K562 (cell line): ENCODE measurements at regions not wholly inside any gene's neighbourhood (a gene's known extent, or its start where the extent isn't known, plus 50 kb on each side); places are given as distances from the start of the nearest gene placed in this dataset. TPM values are rescaled to one million over a fixed set of nuclear protein-coding genes. Genes with fewer than 3 reads are reported as not detected.
A peak's percentile ranks its signal among the peaks of the same experiment; 100 is the strongest.

Experiments used
- ATAC-seq: fragments of 200-7000 bp; cut with Tn5 transposase; 3 replicates; pipeline ENCODE4 v1.9.1; 2020; ENCODE audit warnings: moderate library complexity
- BruUV-seq: library from RNA; stranded (reverse); fragments of 400-500 nt; replicated peaks from 2 replicates; lab custom pipeline; 2021; lab: Mats Ljungman, UMichigan
- CTCF ChIA-PET: fragments of 300-600 bp; formaldehyde crosslinking; extraction: SDS; loops from one replicate; lab custom pipeline; 2021; ENCODE audit warnings: low intra/inter-chr PET ratio; lab: Yijun Ruan, JAX
- POLR2A ChIA-PET: fragments of 300-600, 350-650 bp; sonication (Branson Sonifier 250); formaldehyde crosslinking; extraction: SDS; loops from one replicate; lab custom pipeline; 2021; ENCODE audit warnings: antibody characterized with exemption, inconsistent platforms; lab: Yijun Ruan, JAX
- DNase-seq, 4 experiments: peaks; one replicate each; pipeline versions ENCODE4 v3.0.0 to v3.0.0-alpha.2; 2011 to 2018; ENCODE audit warnings: low spot score in 3 of 4, mixed read lengths in 3 of 4; ENCODE audit errors: extremely low read depth in 1 of 4
- FAIRE-seq: peaks from 2 replicates; lab custom pipeline; 2011; peaks lifted over from hg19 to GRCh38; lab: Jason Lieb, UNC
- H2AFZ ChIP-seq: 2 replicates; pipeline ENCODE4 v1.6.0; 2011; ENCODE audit warnings: low read depth, low read length, control low read depth, inconsistent platforms
- H3K27ac ChIP-seq: fragments of 200-600 bp; 3 replicates; pipeline ENCODE4 v1.8.0; 2011; ENCODE audit warnings: low read depth, mild to moderate bottlenecking, control low read depth, inconsistent platforms, low read length, moderate library complexity, mixed read lengths; ENCODE audit errors: extremely low read depth
- H3K27me3 ChIP-seq, 2 experiments: fragments of 300-600 bp in 1 of 2; 2 replicates in 1 of 2; 3 replicates in 1 of 2; pipeline versions ENCODE4 v1.6.0 to v1.8.0; 2011; ENCODE audit warnings: inconsistent platforms in 2 of 2, low read length in 2 of 2, mild to moderate bottlenecking in 1 of 2, mixed read lengths in 1 of 2, moderate library complexity in 1 of 2; ENCODE audit not compliant: control insufficient read depth in 2 of 2, insufficient read depth in 2 of 2
- H3K36me3 ChIP-seq: fragments of 300-600 bp; 3 replicates; pipeline ENCODE4 v1.8.0; 2011; ENCODE audit warnings: mild to moderate bottlenecking, low read length, inconsistent platforms; ENCODE audit not compliant: control insufficient read depth, insufficient read depth
- H3K4me1 ChIP-seq, 2 experiments: fragments of 200-600 bp in 1 of 2; replicated peaks in 1 of 2; 2 replicates in 1 of 2; 3 replicates in 1 of 2; pipeline versions ENCODE4 v1.5.1 to v1.8.0; 2011; ENCODE audit warnings: inconsistent platforms in 2 of 2, low read length in 2 of 2, mild to moderate bottlenecking in 1 of 2, mixed read lengths in 1 of 2, moderate library complexity in 1 of 2; ENCODE audit not compliant: control insufficient read depth in 2 of 2, insufficient read depth in 2 of 2
- H3K4me2 ChIP-seq: 2 replicates; pipeline ENCODE4 v1.6.1; 2011; ENCODE audit warnings: low read length, control low read depth, inconsistent platforms, mixed read lengths; ENCODE audit not compliant: insufficient read depth
- H3K4me3 ChIP-seq: fragments of 200-600 bp; sonication (generic), shearing (Covaris generic); 2 replicates; pipeline ENCODE4 v1.5.1; 2016; ENCODE audit warnings: control low read depth, inconsistent platforms
- H3K79me2 ChIP-seq: fragments of 200-600 bp; 3 replicates; pipeline ENCODE4 v1.8.0; 2011; ENCODE audit warnings: low read length, inconsistent platforms; ENCODE audit not compliant: control insufficient read depth, insufficient read depth
- H3K9ac ChIP-seq, 2 experiments: 2 replicates each; pipeline versions ENCODE4 v1.6.0 to v1.6.1; 2011; ENCODE audit warnings: low read depth in 2 of 2, low read length in 2 of 2, control low read depth in 1 of 2, inconsistent platforms in 1 of 2, mild to moderate bottlenecking in 1 of 2, mixed read lengths in 1 of 2; ENCODE audit not compliant: insufficient read depth in 1 of 2
- H3K9me1 ChIP-seq: one replicate; pipeline ENCODE4 v1.6.0; 2011; ENCODE audit warnings: inconsistent platforms, mild to moderate bottlenecking, low read length, moderate library complexity; ENCODE audit not compliant: control insufficient read depth, insufficient read depth
- H3K9me3 ChIP-seq: replicated peaks from 2 replicates; pipeline ENCODE4 v1.5.1; 2011; ENCODE audit warnings: low read depth, low read length, inconsistent platforms; ENCODE audit not compliant: control insufficient read depth, insufficient read depth
- H4K20me1 ChIP-seq: replicated peaks from 2 replicates; pipeline ENCODE4 v1.6.1; 2011; ENCODE audit warnings: low read length, inconsistent platforms, mixed read lengths; ENCODE audit not compliant: control insufficient read depth, insufficient read depth
- HDAC2 ChIP-seq: fragments of 450-650 bp; IDR thresholded peaks from 2 replicates; pipeline ENCODE4 v1.6.1; 2016; ENCODE audit warnings: mild to moderate bottlenecking
- HNRNPL ChIP-seq: fragments of 200-400 bp; formaldehyde crosslinking; IDR thresholded peaks from 2 replicates; pipeline ENCODE4 v1.6.1; 2017; ENCODE audit warnings: low read depth, mild to moderate bottlenecking, low read length
- KAT7 ChIP-seq: sonication (generic); formaldehyde crosslinking; IDR thresholded peaks from 2 replicates; pipeline ENCODE4 v1.8.0; 2022; ENCODE audit warnings: missing genetic modification reagents, mild to moderate bottlenecking, borderline replicate concordance
- MTF1 ChIP-seq: fragments of 250-450 bp; sonication (Bioruptor Pico); IDR thresholded peaks from 2 replicates; pipeline ENCODE4 v1.9.0; 2021; ENCODE audit warnings: moderate library complexity, mild to moderate bottlenecking, inconsistent platforms, borderline replicate concordance
- NBN ChIP-seq: fragments of 450-650 bp; IDR thresholded peaks from 2 replicates; pipeline ENCODE4 v1.6.1; 2016; ENCODE audit warnings: low read depth, mild to moderate bottlenecking
- POLR2B ChIP-seq: fragments of 450-650 bp; IDR thresholded peaks from 2 replicates; pipeline ENCODE4 v1.6.1; 2018; ENCODE audit warnings: low read depth; ENCODE audit not compliant: partially characterized antibody
- SREBF2 ChIP-seq: sonication (generic); formaldehyde crosslinking; IDR thresholded peaks from 2 replicates; pipeline ENCODE4 v1.4.0; 2020; ENCODE audit warnings: mild to moderate bottlenecking, missing genetic modification reagents
- ZKSCAN1 ChIP-seq: fragments of 150-350 bp; IDR thresholded peaks from 2 replicates; pipeline ENCODE4 v1.6.1; 2016; ENCODE audit warnings: low read depth, low read length
- ZNF175 ChIP-seq: fragments of 200-800 bp; sonication (Bioruptor generic); IDR thresholded peaks from 2 replicates; pipeline ENCODE4 v1.6.1; 2016; ENCODE audit warnings: low read depth, mild to moderate bottlenecking, missing genetic modification characterization, missing compliant biosample characterization
- ZNF57 ChIP-seq: fragments of 450-650 bp; formaldehyde crosslinking; IDR thresholded peaks from 2 replicates; pipeline ENCODE4 v1.4.0; 2020; ENCODE audit warnings: mild to moderate bottlenecking, moderate library complexity
- WGBS: fragments of 100-300 bp; shearing (Covaris generic); methylation state at CpG from one replicate; pipeline ENCODE4 v1.1.6; 2016; ENCODE audit warnings: low coverage, mixed read lengths; ENCODE audit not compliant: insufficient coverage; ENCODE audit errors: missing lambda C conversion rate; 5-methylcytosine and 5-hydroxymethylcytosine counted together
- in situ Hi-C: fragments of 300-500 bp; cut with MboI; formaldehyde crosslinking; loops from 4 replicates; pipeline ENCODE4 v1.15.0; 2018; ENCODE audit warnings: inconsistent platforms, mixed read lengths
- intact Hi-C: fragments of 100-400 bp; cut with micrococcal nuclease; formaldehyde crosslinking; loops from 2 replicates; pipeline ENCODE4 v1.14.2; 2022
- microRNA counts: library from miRNA; unstranded; fragments of <30 nt; microRNA quantifications from one replicate; lab custom pipeline; 2016
- microRNA-seq: library from miRNA; unstranded; fragments of <30 nt; microRNA quantifications from one replicate; pipeline ENCODE4, GENCODE V29; 2018; ENCODE audit warnings: borderline microRNAs expressed
- small RNA-seq: library from RNA; depleted of rRNA; stranded (forward); fragments of <200 nt; gene quantifications from one replicate; pipeline ENCODE3, GENCODE V24; 2014

DNA sequence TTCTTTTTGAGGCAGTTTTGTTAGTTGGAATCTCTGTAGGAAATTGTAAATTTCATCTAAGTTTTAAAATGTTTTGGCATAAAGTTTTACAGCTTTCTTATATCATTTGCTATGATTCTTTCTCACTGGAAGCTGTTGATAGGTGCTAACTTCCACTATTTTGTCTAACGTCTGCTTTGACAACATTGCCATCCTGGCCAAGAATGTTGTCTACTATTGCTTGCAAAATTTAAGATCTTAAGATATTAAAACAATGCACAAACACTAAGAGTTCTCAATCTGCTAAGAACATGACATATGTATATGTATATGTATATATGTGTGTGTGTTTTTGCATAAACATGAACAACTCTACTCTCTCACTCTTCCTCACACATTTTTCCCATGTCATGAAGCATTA is 64.1 kb upstream of the MDGA2 start (continued):
- TF ChIP-seq SREBF2 (CRISPR knock-in tag) (no peak), ZNF57 (CRISPR knock-in tag) (no peak), HDAC2 (no peak), NBN (no peak), ZKSCAN1 (no peak), KAT7 (CRISPR knock-in tag) (no peak), HNRNPL (no peak)

DNA sequence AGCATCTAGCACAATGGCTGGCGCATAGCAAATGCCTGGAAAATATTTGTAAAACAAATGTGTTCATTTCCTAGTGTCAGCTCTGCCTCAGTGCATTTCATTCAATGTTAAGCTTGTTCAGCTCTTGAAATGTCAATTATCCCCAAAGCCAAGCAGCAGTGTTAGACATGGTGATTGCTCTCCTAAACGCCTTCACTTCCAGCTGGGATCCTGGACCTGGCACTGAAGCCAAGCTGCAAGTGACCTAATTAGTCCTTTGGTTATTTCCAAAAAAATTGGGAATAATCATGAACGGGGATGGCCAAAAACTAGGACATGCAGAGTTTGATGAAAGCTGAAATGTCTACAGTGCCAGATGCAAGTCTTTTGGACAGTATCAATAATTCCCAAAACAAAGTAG is 54.9 kb upstream of the MDGA2 start:
- Histone ChIP-seq H3K4me1 (no peaks in the 10 kb centered on the region), H2AFZ (no peak overlapping the region), H3K9me1 (no peaks in the 10 kb centered on the region), H3K27ac (no peak overlapping the region), H3K9me3 (no peaks in the 10 kb centered on the region), H3K36me3 (no peaks in the 10 kb centered on the region), H3K4me3 (no peak overlapping the region), H4K20me1 (no peaks in the 10 kb centered on the region), H3K27me3 (no peaks in the 10 kb centered on the region), H3K79me2 (no peaks in the 10 kb centered on the region), H3K4me2 (no peak overlapping the region), H3K9ac (no peak overlapping the region)
- no TSS peak for BruUV-seq
- ATAC-seq (no peak), DNase-seq (no peak), FAIRE-seq (no peak)
- in situ Hi-C loops: no loop called here
- WGBS: 6% methylated on average over 3 of the region's 3 CpGs
- intact Hi-C loops: no loop called here
- POLR2A ChIA-PET: no interaction called here
- CTCF ChIA-PET: no interaction called here
- TF ChIP-seq POLR2B: no peak
- TF ChIP-seq MTF1 (CRISPR knock-in tag): no peak
- no peak for TF ChIP-seq ZNF57 (CRISPR knock-in tag)
- no peak for TF ChIP-seq ZNF175 (CRISPR knock-in tag)

MicroRNA genes in the stretch of these regions (microRNA counts, 767-probe panel; counts per million panel counts)
- 2,533 counts per million, percentile 62 among the panel's probes with 10 or more counts for microRNA hsa-miR-548y (lab: Ali Mortazavi, UCI)

Small RNAs in the stretch of these regions (microRNA-seq; reads per million reads assigned to microRNA genes)
- gene MIR548Y: not detected

Small RNAs in the stretch of these regions (small RNA-seq; reads per million reads assigned to genes)
- gene AL121576.1 (not detected), gene AL512360.1 (not detected), gene MIR548Y (not detected), gene RNU6-297P (not detected)
